ENCODE measurements at regions not wholly inside any gene's neighbourhood (a gene's known extent, or its start where the extent isn't known, plus 50 kb on each side); places are given as distances from the start of the nearest gene placed in this dataset.
"Not testable (repeated sequence)": the region's sequence is repeated elsewhere in the genome, so short reads cannot be mapped to it uniquely, and the experiment has no call there.

DNA sequence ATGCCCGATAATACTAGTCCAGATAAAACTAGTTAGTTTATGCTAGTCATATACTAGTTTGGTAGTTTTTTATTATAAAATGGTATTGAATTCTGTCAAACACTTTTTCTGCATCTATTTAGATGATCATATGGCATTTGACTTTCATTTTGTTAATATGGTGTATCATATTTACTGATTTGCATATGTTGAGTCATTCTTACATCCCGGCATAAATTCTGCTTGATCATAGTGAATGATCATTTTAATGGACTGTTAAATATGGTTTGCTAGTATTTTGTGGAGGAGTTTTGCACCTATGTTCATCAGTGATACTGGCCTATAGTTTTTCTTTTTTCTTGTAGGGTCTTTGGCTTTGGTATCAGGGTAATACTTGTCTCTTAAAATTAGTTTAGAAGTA, 365.6 kb downstream of the TAF11L14 start:
- no peaks in the 10 kb centered on the region for H3K36me3 Mint-ChIP-seq (ENCODE audit: unreplicated experiment)
- H3K4me1 Mint-ChIP-seq (ENCODE audit: low read depth, unreplicated experiment), result no peaks in the 10 kb centered on the region
- DNase-seq, result no peak
- peaks cover 3% of the 10 kb centered on the region for H3K9me3 Mint-ChIP-seq (ENCODE audit: unreplicated experiment)
- TF ChIP-seq, protein P1, sequence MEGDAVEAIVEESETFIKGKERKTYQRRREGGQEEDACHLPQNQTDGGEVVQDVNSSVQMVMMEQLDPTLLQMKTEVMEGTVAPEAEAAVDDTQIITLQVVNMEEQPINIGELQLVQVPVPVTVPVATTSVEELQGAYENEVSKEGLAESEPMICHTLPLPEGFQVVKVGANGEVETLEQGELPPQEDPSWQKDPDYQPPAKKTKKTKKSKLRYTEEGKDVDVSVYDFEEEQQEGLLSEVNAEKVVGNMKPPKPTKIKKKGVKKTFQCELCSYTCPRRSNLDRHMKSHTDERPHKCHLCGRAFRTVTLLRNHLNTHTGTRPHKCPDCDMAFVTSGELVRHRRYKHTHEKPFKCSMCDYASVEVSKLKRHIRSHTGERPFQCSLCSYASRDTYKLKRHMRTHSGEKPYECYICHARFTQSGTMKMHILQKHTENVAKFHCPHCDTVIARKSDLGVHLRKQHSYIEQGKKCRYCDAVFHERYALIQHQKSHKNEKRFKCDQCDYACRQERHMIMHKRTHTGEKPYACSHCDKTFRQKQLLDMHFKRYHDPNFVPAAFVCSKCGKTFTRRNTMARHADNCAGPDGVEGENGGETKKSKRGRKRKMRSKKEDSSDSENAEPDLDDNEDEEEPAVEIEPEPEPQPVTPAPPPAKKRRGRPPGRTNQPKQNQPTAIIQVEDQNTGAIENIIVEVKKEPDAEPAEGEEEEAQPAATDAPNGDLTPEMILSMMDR (IDR thresholded peaks at IDR 0.05; ENCODE audit: partially characterized antibody, unreplicated experiment), result no peak
- H3K27ac Mint-ChIP-seq (ENCODE audit: unreplicated experiment), result no peak overlapping the region
- no peaks in the 10 kb centered on the region for H3K27me3 Mint-ChIP-seq (ENCODE audit: unreplicated experiment)
- no peak overlapping the region for H3K4me3 Mint-ChIP-seq (ENCODE audit: unreplicated experiment)

- H3K27me3 Mint-ChIP-seq (ENCODE audit: unreplicated experiment), result no peaks in the 10 kb centered on the region
- H3K4me3 Mint-ChIP-seq (ENCODE audit: unreplicated experiment), result no peak overlapping the region
- H3K27ac Mint-ChIP-seq (ENCODE audit: unreplicated experiment), result no peak overlapping the region
- TF ChIP-seq, protein P1 (IDR thresholded peaks at IDR 0.05; ENCODE audit: partially characterized antibody, unreplicated experiment), result no peak
- peaks cover 3% of the 10 kb centered on the region for H3K36me3 Mint-ChIP-seq (ENCODE audit: unreplicated experiment)
- H3K4me1 Mint-ChIP-seq (ENCODE audit: low read depth, unreplicated experiment), result no peaks in the 10 kb centered on the region
- no peak for DNase-seq
- peaks cover 3% of the 10 kb centered on the region for H3K9me3 Mint-ChIP-seq (ENCODE audit: unreplicated experiment)
Measured at GRCh38 chr5:18000744-18001143, 366.5 kb downstream of the TAF11L14 start.

GRCh38 chr5:18003312-18003711, 369.1 kb downstream of the TAF11L14 start:
- Mint-ChIP-seq H3K27ac (ENCODE audit: unreplicated experiment) (no peak overlapping the region), H3K4me1 (ENCODE audit: low read depth, unreplicated experiment) (no peaks in the 10 kb centered on the region), H3K36me3 (ENCODE audit: unreplicated experiment) (peaks cover 5% of the 10 kb centered on the region), H3K9me3 (ENCODE audit: unreplicated experiment) (peaks cover 3% of the 10 kb centered on the region), H3K27me3 (ENCODE audit: unreplicated experiment) (peaks cover 3% of the 10 kb centered on the region), H3K4me3 (ENCODE audit: unreplicated experiment) (no peak overlapping the region)
- DNase-seq, result no peak
- TF ChIP-seq, protein P1 (IDR thresholded peaks at IDR 0.05; ENCODE audit: partially characterized antibody, unreplicated experiment), result no peak

DNA sequence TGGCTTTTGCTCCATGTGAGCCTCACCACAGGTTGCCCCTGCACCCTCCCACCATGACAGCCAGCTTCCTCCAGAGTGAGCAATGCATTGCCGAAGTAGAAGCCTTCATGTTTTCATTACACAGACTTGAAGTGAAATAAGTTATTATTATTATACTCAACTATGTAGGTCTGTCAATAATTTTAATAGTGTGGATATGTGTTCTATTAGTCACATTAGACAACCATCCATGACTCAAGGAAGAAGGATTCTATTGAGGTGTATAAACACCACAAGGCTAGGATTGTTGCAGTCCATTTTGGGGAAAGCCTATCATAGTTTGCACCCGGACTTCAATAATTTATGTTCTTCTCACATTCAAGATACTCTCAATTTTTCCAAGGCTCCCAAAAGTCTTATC, 369.5 kb downstream of the TAF11L14 start:
- H3K4me1 Mint-ChIP-seq (ENCODE audit: low read depth, unreplicated experiment), result no peaks in the 10 kb centered on the region
- H3K4me3 Mint-ChIP-seq (ENCODE audit: unreplicated experiment), result no peak overlapping the region
- H3K27me3 Mint-ChIP-seq (ENCODE audit: unreplicated experiment), result peaks cover 3% of the 10 kb centered on the region
- no peak overlapping the region for H3K27ac Mint-ChIP-seq (ENCODE audit: unreplicated experiment)
- TF ChIP-seq, protein P1 (IDR thresholded peaks at IDR 0.05; ENCODE audit: partially characterized antibody, unreplicated experiment), result no peak
- peaks cover 5% of the 10 kb centered on the region for H3K36me3 Mint-ChIP-seq (ENCODE audit: unreplicated experiment)
- H3K9me3 Mint-ChIP-seq (ENCODE audit: unreplicated experiment), result peaks cover 3% of the 10 kb centered on the region
- DNase-seq, result no peak

DNA sequence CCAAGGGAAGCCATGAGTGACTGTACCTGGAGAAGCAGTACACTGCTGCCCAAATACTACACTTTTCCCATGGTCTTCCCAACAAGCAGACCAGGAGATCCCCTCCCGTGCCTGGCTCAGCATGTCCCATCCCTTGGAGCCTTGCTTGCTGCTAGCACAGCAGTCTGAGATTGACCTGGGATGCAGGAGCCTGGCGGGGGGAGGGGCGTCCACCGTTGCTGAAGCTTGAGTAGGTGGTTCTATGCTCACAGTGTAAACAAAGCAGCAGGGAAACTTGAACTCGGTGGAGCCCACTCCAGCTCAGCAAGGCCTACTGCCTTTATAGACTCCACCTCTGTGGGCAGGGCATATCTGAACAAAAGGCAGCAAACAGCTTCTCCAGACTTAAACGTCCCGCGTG, 372.0 kb downstream of the TAF11L14 start:
- not testable (repeated sequence) for H3K27ac Mint-ChIP-seq (ENCODE audit: unreplicated experiment); DNase-seq; H3K4me3 Mint-ChIP-seq (ENCODE audit: unreplicated experiment); H3K9me3 Mint-ChIP-seq (ENCODE audit: unreplicated experiment); H3K27me3 Mint-ChIP-seq (ENCODE audit: unreplicated experiment); H3K36me3 Mint-ChIP-seq (ENCODE audit: unreplicated experiment); H3K4me1 Mint-ChIP-seq (ENCODE audit: low read depth, unreplicated experiment)

GRCh38 chr5:18008940-18009339, 374.7 kb downstream of the TAF11L14 start:
- no peaks in the 10 kb centered on the region for H3K4me1 Mint-ChIP-seq (ENCODE audit: low read depth, unreplicated experiment)
- H3K27me3 Mint-ChIP-seq (ENCODE audit: unreplicated experiment), result peaks cover 3% of the 10 kb centered on the region
- TF ChIP-seq, protein P1 (IDR thresholded peaks at IDR 0.05; ENCODE audit: partially characterized antibody, unreplicated experiment), result no peak

More at GRCh38 chr5:18008940-18009339, 374.7 kb downstream of the TAF11L14 start:
- Mint-ChIP-seq H3K36me3 (ENCODE audit: unreplicated experiment) (peaks cover 5% of the 10 kb centered on the region), H3K27ac (ENCODE audit: unreplicated experiment) (no peak overlapping the region), H3K9me3 (ENCODE audit: unreplicated experiment) (no peaks in the 10 kb centered on the region), H3K4me3 (ENCODE audit: unreplicated experiment) (no peak overlapping the region)
- no peak for DNase-seq

Measured in glutamatergic neuron (in vitro differentiated cells).